Thoracic aorta (tissue), 2 donors: ENCODE measurements at regions not wholly inside any gene's neighbourhood (a gene's known extent, or its start where the extent isn't known, plus 50 kb on each side); places are given as distances from the start of the nearest gene placed in this dataset.

Experiments used
- ATAC-seq: fragments of 150-250 bp; one replicate; pipeline ENCODE4 v1.8.0; 2017; ENCODE audit warnings: low read depth; ENCODE audit not compliant: insufficient number of reproducible peaks, low FRiP score
- DNase-seq: peaks from one replicate; pipeline ENCODE4 v3.0.0-alpha.2; 2020; ENCODE audit warnings: low spot score
- H3K27ac ChIP-seq, 2 donors: fragments of 200-600 bp; sonication (generic); 1 replicate in 1 of 2; 2 replicates in 1 of 2; pipeline ENCODE4 v1.5.1; 2016; ENCODE audit warnings: mild to moderate bottlenecking in 2 of 2, moderate library complexity in 2 of 2
- H3K27me3 ChIP-seq: fragments of 200-600 bp; sonication (generic); replicated peaks from 2 replicates; pipeline ENCODE4 v1.6.0; 2016; ENCODE audit warnings: mild to moderate bottlenecking; ENCODE audit not compliant: insufficient read depth
- H3K36me3 ChIP-seq: fragments of 200-600 bp; sonication (generic); one replicate; pipeline ENCODE4 v1.5.1; 2016
- H3K4me1 ChIP-seq, 2 donors: fragments of 200-600 bp; sonication (generic); 1 replicate in 1 of 2; 2 replicates in 1 of 2; pipeline versions ENCODE4 v1.5.1 to v1.6.0; 2016; ENCODE audit warnings: low read depth in 2 of 2, mild to moderate bottlenecking in 1 of 2; ENCODE audit not compliant: control insufficient read depth in 1 of 2
- H3K4me3 ChIP-seq: fragments of 200-600 bp; sonication (generic); 2 replicates; pipeline ENCODE4 v1.5.1; 2016; ENCODE audit warnings: mild to moderate bottlenecking
- H3K9me3 ChIP-seq: fragments of 200-600 bp; sonication (generic); 2 replicates; pipeline ENCODE4 v1.5.1; 2016
- CTCF ChIP-seq: fragments of 200-600 bp; sonication (generic); IDR thresholded peaks from one replicate; pipeline ENCODE4 v1.5.1; 2019; ENCODE audit warnings: antibody characterized with exemption

GRCh38 chr14:51513281-51513680, 138.4 kb upstream of the FRMD6 start:
- Histone ChIP-seq H3K4me1 (peaks cover 2 to 19% of the 10 kb centered on the region in 2 donors), H3K27ac (no peak overlapping the region), H3K36me3 (no peaks in the 10 kb centered on the region), H3K9me3 (no peaks in the 10 kb centered on the region), H3K27me3 (no peaks in the 10 kb centered on the region), H3K4me3 (no peak overlapping the region)
- no peak for TF ChIP-seq CTCF
- ATAC-seq = no peak
- no peak for DNase-seq

DNA sequence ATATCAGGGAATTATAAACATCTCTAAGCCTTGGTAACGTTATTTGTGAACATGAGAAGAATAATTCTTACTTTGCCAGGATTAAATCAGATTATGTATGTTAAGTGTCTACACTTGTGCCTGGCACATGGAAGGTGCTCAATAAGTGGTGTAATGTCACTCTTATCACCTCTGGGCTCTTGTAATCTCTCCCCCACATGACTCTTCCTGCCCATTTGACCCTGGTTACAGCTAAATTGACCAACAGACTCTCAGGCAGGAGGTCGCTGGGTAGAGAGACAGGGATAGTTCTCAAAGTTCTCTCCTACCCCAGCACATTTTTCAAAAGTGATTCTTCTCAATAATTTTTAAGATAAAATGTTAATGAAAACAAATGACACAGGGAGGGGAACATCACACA, 137.8 kb upstream of the FRMD6 start:
- no peak for TF ChIP-seq CTCF
- no peak overlapping the region for H3K27ac ChIP-seq
- no peaks in the 10 kb centered on the region for H3K9me3 ChIP-seq
- H3K4me3 ChIP-seq = no peak overlapping the region
- ATAC-seq (no peak), DNase-seq (no peak)
- H3K27me3 ChIP-seq = no peaks in the 10 kb centered on the region
- H3K4me1 ChIP-seq = peaks cover 0 to 12% of the 10 kb centered on the region in 2 donors
- no peaks in the 10 kb centered on the region for H3K36me3 ChIP-seq

DNA sequence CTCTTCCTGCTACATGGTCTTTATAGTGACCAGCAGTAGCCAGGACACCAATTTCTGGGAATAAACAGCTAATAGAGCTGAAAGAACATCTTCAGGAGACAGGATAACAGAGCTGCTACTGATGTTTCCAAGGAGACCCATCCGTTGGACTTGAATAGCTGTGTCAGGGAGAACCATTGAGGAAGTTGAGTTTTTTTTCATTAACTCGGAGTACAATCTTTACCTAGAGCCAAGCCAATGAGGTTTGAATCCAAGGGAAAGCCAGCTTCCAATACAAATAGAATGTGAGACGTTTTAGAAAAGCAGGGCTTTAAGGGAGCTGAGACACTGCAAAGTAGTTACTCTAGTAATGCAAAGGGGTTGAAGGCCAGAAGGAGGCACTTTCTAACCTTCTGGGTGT, 136.1 kb upstream of the FRMD6 start:
- ATAC-seq = no peak
- peaks cover 0 to 17% of the 10 kb centered on the region in 2 donors for H3K4me1 ChIP-seq
- DNase-seq = no peak
- no peak overlapping the region for H3K27ac ChIP-seq
- H3K36me3 ChIP-seq = no peaks in the 10 kb centered on the region
- H3K4me3 ChIP-seq = no peak overlapping the region
- H3K9me3 ChIP-seq = no peaks in the 10 kb centered on the region
- TF ChIP-seq CTCF = no peak
- no peaks in the 10 kb centered on the region for H3K27me3 ChIP-seq

- Histone ChIP-seq H3K9me3 (no peaks in the 10 kb centered on the region), H3K36me3 (no peaks in the 10 kb centered on the region), H3K4me3 (no peak overlapping the region), H3K27me3 (no peaks in the 10 kb centered on the region), H3K4me1 (peaks cover 0 to 17% of the 10 kb centered on the region in 2 donors), H3K27ac (no peak overlapping the region)
- DNase-seq (no peak), ATAC-seq (no peak)
- TF ChIP-seq CTCF = no peak
Measured at GRCh38 chr14:51516706-51517395, 134.9 kb upstream of the FRMD6 start.

DNA sequence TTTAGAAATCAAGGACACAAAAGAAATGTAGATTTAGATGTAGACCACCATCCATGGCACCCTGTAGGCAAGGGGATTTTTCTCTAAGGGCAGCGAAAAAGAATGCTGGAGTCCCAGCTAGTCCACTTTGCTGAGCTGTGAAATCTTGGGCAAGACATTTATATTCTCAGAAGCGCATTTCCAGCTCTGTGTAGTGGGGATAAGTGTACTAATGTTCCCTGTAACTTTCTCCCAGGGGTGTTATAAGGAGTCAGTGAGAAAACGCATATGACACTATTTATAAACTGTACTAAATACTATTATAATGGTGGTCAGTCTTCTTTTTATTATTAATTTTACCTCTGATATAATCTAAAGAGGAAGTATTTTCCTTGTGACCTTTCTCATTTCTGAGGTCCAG, 133.4 kb upstream of the FRMD6 start:
- Histone ChIP-seq H3K4me3 (no peak overlapping the region), H3K27ac (no peak overlapping the region), H3K27me3 (no peaks in the 10 kb centered on the region), H3K9me3 (no peaks in the 10 kb centered on the region), H3K36me3 (no peaks in the 10 kb centered on the region), H3K4me1 (peaks cover 0 to 6% of the 10 kb centered on the region in 2 donors)
- ATAC-seq = no peak
- TF ChIP-seq CTCF = no peak
- DNase-seq = no peak
